Neural progenitor cell (in vitro differentiated cells): ENCODE measurements at regions not wholly inside any gene's neighbourhood (a gene's known extent, or its start where the extent isn't known, plus 50 kb on each side); places are given as distances from the start of the nearest gene placed in this dataset.

ENCODE experiments used
- DNase-seq: peaks from one replicate; pipeline ENCODE4 v3.0.0-alpha.2; 2016; ENCODE audit warnings: low spot score
- H2AFZ ChIP-seq: fragments of 200-600 bp; sonication (generic); replicated peaks from 2 replicates; pipeline ENCODE4 v1.6.1; 2016; ENCODE audit warnings: antibody characterized with exemption
- H3F3A ChIP-seq: fragments of 200-600 bp; sonication (generic); 2 replicates; pipeline ENCODE4 v1.6.1; 2016; ENCODE audit warnings: antibody characterized with exemption, low read depth
- H3K27ac ChIP-seq: fragments of 200-600 bp; sonication (generic); 2 replicates; pipeline ENCODE4 v1.5.1; 2016; ENCODE audit warnings: mild to moderate bottlenecking
- H3K27me3 ChIP-seq: fragments of 200-600 bp; sonication (generic); 2 replicates; pipeline ENCODE4 v1.6.1; 2016; ENCODE audit warnings: mild to moderate bottlenecking, moderate library complexity
- H3K36me3 ChIP-seq: fragments of 200-600 bp; sonication (generic); 2 replicates; pipeline ENCODE4 v1.5.1; 2016
- H3K4me1 ChIP-seq: fragments of 200-600 bp; sonication (generic); 2 replicates; pipeline ENCODE4 v1.6.1; 2016; ENCODE audit warnings: mixed run types
- H3K4me2 ChIP-seq: fragments of 200-600 bp; sonication (generic); 2 replicates; pipeline ENCODE4 v1.6.1; 2016
- H3K4me3 ChIP-seq: fragments of 200-600 bp; sonication (generic); 2 replicates; pipeline ENCODE4 v1.5.1; 2016
- H3K79me2 ChIP-seq: fragments of 200-600 bp; sonication (generic); 2 replicates; pipeline ENCODE4 v1.6.1; 2016; ENCODE audit warnings: low read depth
- H3K9ac ChIP-seq: fragments of 200-600 bp; sonication (generic); 2 replicates; pipeline ENCODE4 v1.6.1; 2016
- H3K9me3 ChIP-seq: fragments of 200-600 bp; sonication (generic); 2 replicates; pipeline ENCODE4 v1.5.1; 2016; ENCODE audit warnings: low read depth
- H4K20me1 ChIP-seq: fragments of 200-600 bp; sonication (generic); 2 replicates; pipeline ENCODE4 v1.6.1; 2016; ENCODE audit warnings: low read depth
- H3K27ac Mint-ChIP-seq: 3 replicates; pipeline ENCODE4 v1.8.0; 2021; ENCODE audit warnings: mixed read lengths
- H3K27me3 Mint-ChIP-seq: 2 replicates; pipeline ENCODE4 v1.8.0; 2022; ENCODE audit warnings: low read depth, mild to moderate bottlenecking, inconsistent platforms, moderate library complexity, mixed read lengths; ENCODE audit not compliant: insufficient read depth
- H3K36me3 Mint-ChIP-seq: 3 replicates; pipeline ENCODE4 v1.8.0; 2021; ENCODE audit warnings: mixed read lengths
- H3K4me1 Mint-ChIP-seq: 3 replicates; pipeline ENCODE4 v1.8.0; 2021; ENCODE audit warnings: mixed read lengths
- H3K4me3 Mint-ChIP-seq: 3 replicates; pipeline ENCODE4 v1.8.0; 2021; ENCODE audit warnings: mild to moderate bottlenecking, moderate library complexity, mixed read lengths
- H3K9me3 Mint-ChIP-seq: 3 replicates; pipeline ENCODE4 v1.8.0; 2020; ENCODE audit warnings: mixed read lengths
- CTCF ChIP-seq: fragments of 200-600 bp; sonication (generic); IDR thresholded peaks from 2 replicates; pipeline ENCODE4 v1.5.1; 2017; ENCODE audit warnings: antibody characterized with exemption, mild to moderate bottlenecking
- EZH2 ChIP-seq: fragments of 200-600 bp; sonication (generic); IDR thresholded peaks from 2 replicates; pipeline ENCODE4 v1.6.1; 2017; ENCODE audit warnings: antibody characterized with exemption, mild to moderate bottlenecking, moderate library complexity
- EZH2phosphoT487 ChIP-seq: fragments of 200-600 bp; sonication (generic); IDR thresholded peaks from 2 replicates; pipeline ENCODE4 v1.6.1; 2017; ENCODE audit warnings: antibody characterized with exemption

GRCh38 chr15:77538793-77539497 lies 93.8 kb downstream of the LINGO1 start:
- Histone ChIP-seq H3K27me3 (no peaks in the 10 kb centered on the region), H3K4me1 (peaks cover 23% of the 10 kb centered on the region), H3F3A (peaks cover 39% of the 10 kb centered on the region), H3K4me2 (no peak overlapping the region), H3K27ac (no peak overlapping the region), H2AFZ (no peak overlapping the region), H4K20me1 (no peaks in the 10 kb centered on the region), H3K4me3 (no peak overlapping the region), H3K9me3 (no peaks in the 10 kb centered on the region), H3K9ac (no peak overlapping the region), H3K36me3 (no peaks in the 10 kb centered on the region), H3K79me2 (no peaks in the 10 kb centered on the region)
- H3K36me3 Mint-ChIP-seq: no peaks in the 10 kb centered on the region
- peaks cover 82% of the 10 kb centered on the region for H3K4me1 Mint-ChIP-seq
- peak overlapping the region; percentile 72 for H3K27ac Mint-ChIP-seq
- no peaks in the 10 kb centered on the region for H3K9me3 Mint-ChIP-seq
- DNase-seq: no peak
- H3K27me3 Mint-ChIP-seq: peaks cover 25% of the 10 kb centered on the region
- no peak for TF ChIP-seq CTCF
- TF ChIP-seq EZH2phosphoT487: no peak
- no peak for TF ChIP-seq EZH2
- peak overlapping the region; percentile 62 for H3K4me3 Mint-ChIP-seq

- Mint-ChIP-seq H3K9me3 (no peaks in the 10 kb centered on the region), H3K4me3 (peak overlapping the region; percentile 36), H3K36me3 (no peaks in the 10 kb centered on the region), H3K4me1 (peaks cover 86% of the 10 kb centered on the region), H3K27me3 (peaks cover 25% of the 10 kb centered on the region), H3K27ac (no peak overlapping the region)
- Histone ChIP-seq H3K4me1 (peaks cover 32% of the 10 kb centered on the region), H3K4me2 (no peak overlapping the region), H3K9ac (no peak overlapping the region), H3K79me2 (no peaks in the 10 kb centered on the region), H3K36me3 (no peaks in the 10 kb centered on the region), H3K9me3 (no peaks in the 10 kb centered on the region), H4K20me1 (no peaks in the 10 kb centered on the region), H3K27ac (no peak overlapping the region), H3K4me3 (no peak overlapping the region), H2AFZ (no peak overlapping the region), H3F3A (peaks cover 46% of the 10 kb centered on the region), H3K27me3 (no peaks in the 10 kb centered on the region)
- no peak for DNase-seq
- TF ChIP-seq EZH2phosphoT487 (no peak), CTCF (no peak), EZH2 (no peak)
Measured at GRCh38 chr15:77538027-77538451, 94.7 kb downstream of the LINGO1 start.

- no peak overlapping the region for H3K27ac ChIP-seq
- peaks cover 25% of the 10 kb centered on the region for H3K27me3 Mint-ChIP-seq
- no peak overlapping the region for H3K4me2 ChIP-seq
- no peaks in the 10 kb centered on the region for H3K9me3 ChIP-seq
- no peaks in the 10 kb centered on the region for H3K36me3 ChIP-seq
- peak overlapping the region; percentile 24 for H3K4me3 Mint-ChIP-seq
- no peak overlapping the region for H3K4me3 ChIP-seq
- H3K9ac ChIP-seq: no peak overlapping the region
- H3K79me2 ChIP-seq: no peaks in the 10 kb centered on the region
- H3K27ac Mint-ChIP-seq: peak overlapping the region; percentile 72
- no peak overlapping the region for H2AFZ ChIP-seq
- H3K4me1 ChIP-seq: peaks cover 33% of the 10 kb centered on the region
- peaks cover 84% of the 10 kb centered on the region for H3K4me1 Mint-ChIP-seq
- H3K36me3 Mint-ChIP-seq: no peaks in the 10 kb centered on the region
- no peaks in the 10 kb centered on the region for H4K20me1 ChIP-seq
- H3K27me3 ChIP-seq: no peaks in the 10 kb centered on the region
- no peak for DNase-seq
- TF ChIP-seq CTCF: no peak
- TF ChIP-seq EZH2phosphoT487: no peak
- TF ChIP-seq EZH2: no peak
- no peaks in the 10 kb centered on the region for H3K9me3 Mint-ChIP-seq
- H3F3A ChIP-seq: peaks cover 36% of the 10 kb centered on the region
Measured at GRCh38 chr15:77537006-77537405, 95.7 kb downstream of the LINGO1 start.
